PC-9 (cell line): ENCODE measurements at regions not wholly inside any gene's neighbourhood (a gene's known extent, or its start where the extent isn't known, plus 50 kb on each side); places are given as distances from the start of the nearest gene placed in this dataset.

ENCODE experiments used
- BruUV-seq: library from RNA; stranded (reverse); fragments of 400-500 nt; replicated peaks from 2 replicates; lab custom pipeline; 2021; lab: Mats Ljungman, UMichigan
- CTCF ChIA-PET: fragments of 300-600 bp; sonication (Branson Sonifier 250); formaldehyde crosslinking; loops from one replicate; lab custom pipeline; 2022; ENCODE audit warnings: antibody characterized with exemption; lab: Charles Lee
- POLR2A ChIA-PET: fragments of 300-600 bp; sonication (Branson Sonifier 250); formaldehyde crosslinking; loops from one replicate; lab custom pipeline; 2022; ENCODE audit warnings: antibody characterized with exemption; ENCODE audit not compliant: unreplicated experiment; lab: Charles Lee
- DNase-seq, 2 experiments: peaks; one replicate each; pipeline versions ENCODE4 v3.0.0 to v3.0.0-alpha.2; 2015 to 2022; ENCODE audit warnings: mixed read lengths in 1 of 2
- H2AFZ ChIP-seq: fragments of 200-600 bp; sonication (generic); 2 replicates; pipeline ENCODE4 v1.8.1; 2017; ENCODE audit warnings: antibody characterized with exemption
- H3F3A ChIP-seq: fragments of 200-600 bp; sonication (generic); 2 replicates; pipeline ENCODE4 v1.8.1; 2017; ENCODE audit warnings: antibody characterized with exemption, mild to moderate bottlenecking, low read depth; ENCODE audit not compliant: insufficient read depth
- H3K27ac ChIP-seq: fragments of 200-600 bp; sonication (generic); 2 replicates; pipeline ENCODE4 v1.6.1; 2016; ENCODE audit warnings: mixed run types
- H3K27me3 ChIP-seq: fragments of 200-600 bp; sonication (generic); 2 replicates; pipeline ENCODE4 v1.6.1; 2016; ENCODE audit warnings: low read depth, mixed run types; ENCODE audit not compliant: insufficient read depth
- H3K36me3 ChIP-seq: fragments of 200-600 bp; sonication (generic); 2 replicates; pipeline ENCODE4 v1.6.1; 2016; ENCODE audit warnings: low read depth, mixed run types
- H3K4me1 ChIP-seq: fragments of 200-600 bp; sonication (generic); replicated peaks from 2 replicates; pipeline ENCODE4 v1.6.1; 2016; ENCODE audit warnings: mixed run types; ENCODE audit not compliant: insufficient read depth
- H3K4me2 ChIP-seq: fragments of 200-600 bp; sonication (generic); 2 replicates; pipeline ENCODE4 v1.6.1; 2017; ENCODE audit warnings: mixed run types
- H3K4me3 ChIP-seq: fragments of 200-600 bp; sonication (generic); 2 replicates; pipeline ENCODE4 v1.6.1; 2016; ENCODE audit warnings: mixed run types
- H3K79me2 ChIP-seq: fragments of 200-600 bp; sonication (generic); 2 replicates; pipeline ENCODE4 v1.6.1; 2017; ENCODE audit warnings: low read depth, mixed run types
- H3K9me2 ChIP-seq: fragments of 200-600 bp; sonication (generic); 2 replicates; pipeline ENCODE4 v1.8.1; 2017; ENCODE audit warnings: mild to moderate bottlenecking; ENCODE audit not compliant: insufficient read depth
- H3K9me3 ChIP-seq: fragments of 200-600 bp; sonication (generic); 2 replicates; pipeline ENCODE4 v1.8.1; 2016; ENCODE audit warnings: low read depth; ENCODE audit not compliant: insufficient read depth
- H4K20me1 ChIP-seq: fragments of 200-600 bp; sonication (generic); 2 replicates; pipeline ENCODE4 v1.8.1; 2017; ENCODE audit not compliant: insufficient read depth
- CTCF ChIP-seq: fragments of 200-600 bp; sonication (generic); conservative IDR thresholded peaks from 2 replicates; pipeline ENCODE4 v1.6.1; 2017; ENCODE audit warnings: mixed run types, antibody characterized with exemption, mild to moderate bottlenecking, moderate library complexity
- EZH2 ChIP-seq: fragments of 200-600 bp; sonication (generic); IDR thresholded peaks from 2 replicates; pipeline ENCODE4 v1.8.0; 2017; ENCODE audit warnings: antibody characterized with exemption, low read depth
- intact Hi-C: fragments of 100-400 bp; cut with micrococcal nuclease; formaldehyde crosslinking; loops from one replicate; pipeline ENCODE4 v1.10.0; 2022; ENCODE audit not compliant: unreplicated experiment

- CTCF ChIA-PET: no interaction called here
- peaks cover 77% of the 10 kb centered on the region for H3K27me3 ChIP-seq
- POLR2A ChIA-PET: interaction anchor here (0.6 kb wide), 1 partner anchor 305 kb away, joined by 6 read pairs; no protein-coding TSS in a partner anchor
- H3K4me3 ChIP-seq: no peak overlapping the region
- H3K4me2 ChIP-seq: no peak overlapping the region
- no peak overlapping the region for H2AFZ ChIP-seq
- H3K9me2 ChIP-seq: no peaks in the 10 kb centered on the region
- H3K27ac ChIP-seq: no peak overlapping the region
- no peaks in the 10 kb centered on the region for H3K4me1 ChIP-seq
- no peaks in the 10 kb centered on the region for H4K20me1 ChIP-seq
- intact Hi-C loops: no loop called here
- H3K9me3 ChIP-seq: no peaks in the 10 kb centered on the region
- TF ChIP-seq CTCF (no peak), EZH2 (no peak)
- no peaks in the 10 kb centered on the region for H3K79me2 ChIP-seq
- H3F3A ChIP-seq: no peaks in the 10 kb centered on the region
- DNase-seq: no peak
- no TSS peak for BruUV-seq
- no peaks in the 10 kb centered on the region for H3K36me3 ChIP-seq
Observed at GRCh38 chr22:26974034-26974433, 316.6 kb downstream of the MIAT start.

- DNase-seq: no peak
- ChIA-PET POLR2A (no interaction called here), CTCF (no interaction called here)
- TF ChIP-seq EZH2 (no peak), CTCF (no peak)
- H3K79me2 ChIP-seq: no peaks in the 10 kb centered on the region
- no peak overlapping the region for H3K4me2 ChIP-seq
- no peaks in the 10 kb centered on the region for H3K9me2 ChIP-seq
- no peaks in the 10 kb centered on the region for H4K20me1 ChIP-seq
- no TSS peak for BruUV-seq
- H3K9me3 ChIP-seq: no peaks in the 10 kb centered on the region
- no peak overlapping the region for H3K4me3 ChIP-seq
- H3F3A ChIP-seq: no peaks in the 10 kb centered on the region
- H2AFZ ChIP-seq: no peak overlapping the region
- H3K4me1 ChIP-seq: no peaks in the 10 kb centered on the region
- intact Hi-C loops: no loop called here
- no peaks in the 10 kb centered on the region for H3K36me3 ChIP-seq
- no peak overlapping the region for H3K27ac ChIP-seq
- H3K27me3 ChIP-seq: peaks cover 75% of the 10 kb centered on the region
Observed at GRCh38 chr22:26974914-26975803, 317.8 kb downstream of the MIAT start.

GRCh38 chr22:26975865-26976264 is 318.5 kb downstream of the MIAT start:
- CTCF ChIA-PET: no interaction called here
- Histone ChIP-seq H3K36me3 (no peaks in the 10 kb centered on the region), H3F3A (no peaks in the 10 kb centered on the region), H3K9me2 (no peaks in the 10 kb centered on the region), H3K9me3 (no peaks in the 10 kb centered on the region), H3K4me1 (no peaks in the 10 kb centered on the region), H4K20me1 (no peaks in the 10 kb centered on the region), H3K79me2 (no peaks in the 10 kb centered on the region), H3K27ac (no peak overlapping the region), H3K4me3 (no peak overlapping the region), H2AFZ (no peak overlapping the region), H3K4me2 (no peak overlapping the region), H3K27me3 (peaks cover 75% of the 10 kb centered on the region)
- POLR2A ChIA-PET: no interaction called here
- BruUV-seq: no TSS peak
- intact Hi-C loops: no loop called here
- no peak for DNase-seq
- TF ChIP-seq EZH2 (no peak), CTCF (no peak)
